ENCODE measurements at regions not wholly inside any gene's neighbourhood (a gene's known extent, or its start where the extent isn't known, plus 50 kb on each side); places are given as distances from the start of the nearest gene placed in this dataset.

DNA sequence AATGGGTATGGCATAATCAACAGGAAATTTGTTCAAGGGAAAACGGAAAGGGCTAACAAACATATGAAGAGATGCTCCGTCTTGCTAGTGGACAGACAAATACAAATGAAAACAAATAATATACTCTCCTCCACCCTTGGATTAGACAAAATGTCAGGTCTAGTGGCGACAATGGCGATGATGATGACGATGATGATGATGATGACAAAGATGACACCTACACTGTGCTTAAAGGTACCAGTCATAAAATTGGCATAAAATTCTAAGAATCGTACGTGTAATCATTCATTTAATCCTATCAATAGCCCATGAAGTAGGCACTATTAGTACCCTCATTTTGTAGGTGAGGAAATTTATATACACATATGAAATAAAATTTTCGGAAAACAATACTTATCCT, 174.6 kb downstream of the PMP22 start:
- H3K27ac ChIP-seq = no peak overlapping the region
- intact Hi-C loops (cut with DNase I; ENCODE audit: low total_unique reads) = no loop called here
- H3K9me3 ChIP-seq = no peaks in the 10 kb centered on the region
- DNase-seq (ENCODE audit: low spot score in 2 of 2) = no peak
- no peak overlapping the region for H3K4me3 ChIP-seq
- no peaks in the 10 kb centered on the region for H3K4me1 ChIP-seq
- no peaks in the 10 kb centered on the region for H3K36me3 ChIP-seq
- TF ChIP-seq POLR2AphosphoS5 (IDR thresholded peaks at IDR 0.05) (no peak), POLR2A (IDR thresholded peaks at IDR 0.05) (no peak)
- TF ChIP-seq, protein P1, sequence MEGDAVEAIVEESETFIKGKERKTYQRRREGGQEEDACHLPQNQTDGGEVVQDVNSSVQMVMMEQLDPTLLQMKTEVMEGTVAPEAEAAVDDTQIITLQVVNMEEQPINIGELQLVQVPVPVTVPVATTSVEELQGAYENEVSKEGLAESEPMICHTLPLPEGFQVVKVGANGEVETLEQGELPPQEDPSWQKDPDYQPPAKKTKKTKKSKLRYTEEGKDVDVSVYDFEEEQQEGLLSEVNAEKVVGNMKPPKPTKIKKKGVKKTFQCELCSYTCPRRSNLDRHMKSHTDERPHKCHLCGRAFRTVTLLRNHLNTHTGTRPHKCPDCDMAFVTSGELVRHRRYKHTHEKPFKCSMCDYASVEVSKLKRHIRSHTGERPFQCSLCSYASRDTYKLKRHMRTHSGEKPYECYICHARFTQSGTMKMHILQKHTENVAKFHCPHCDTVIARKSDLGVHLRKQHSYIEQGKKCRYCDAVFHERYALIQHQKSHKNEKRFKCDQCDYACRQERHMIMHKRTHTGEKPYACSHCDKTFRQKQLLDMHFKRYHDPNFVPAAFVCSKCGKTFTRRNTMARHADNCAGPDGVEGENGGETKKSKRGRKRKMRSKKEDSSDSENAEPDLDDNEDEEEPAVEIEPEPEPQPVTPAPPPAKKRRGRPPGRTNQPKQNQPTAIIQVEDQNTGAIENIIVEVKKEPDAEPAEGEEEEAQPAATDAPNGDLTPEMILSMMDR (IDR thresholded peaks at IDR 0.05) = no peak
- no peaks in the 10 kb centered on the region for H3K27me3 ChIP-seq

DNA sequence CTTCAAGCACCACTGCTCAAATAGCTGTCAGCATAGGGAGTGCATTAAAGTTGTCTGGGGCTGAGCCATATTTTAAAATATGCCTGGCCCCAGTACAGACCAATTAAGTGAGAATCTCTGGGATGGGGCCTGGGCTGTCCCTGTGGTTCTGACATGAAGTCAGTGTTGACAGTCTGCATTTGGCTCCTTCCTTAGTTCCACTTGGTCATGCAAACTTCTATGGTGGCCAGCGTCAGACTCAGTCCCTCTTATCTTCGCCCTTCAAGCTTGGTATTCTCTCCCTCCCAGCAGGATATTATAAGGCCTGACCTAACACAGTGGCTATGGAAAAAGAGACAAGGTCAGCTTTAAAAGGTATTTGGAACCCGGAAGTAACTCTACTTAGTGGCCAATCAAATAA, 177.2 kb downstream of the PMP22 start:
- no peak for DNase-seq (ENCODE audit: low spot score in 2 of 2)
- H3K9me3 ChIP-seq = no peaks in the 10 kb centered on the region
- peaks cover 0 to 2% of the 10 kb centered on the region in 2 donors for H3K27me3 ChIP-seq
- H3K36me3 ChIP-seq = no peaks in the 10 kb centered on the region
- no peak overlapping the region for H3K4me3 ChIP-seq
- intact Hi-C loops (cut with DNase I; ENCODE audit: low total_unique reads) = no loop called here
- no peak for TF ChIP-seq POLR2A (IDR thresholded peaks at IDR 0.05)
- TF ChIP-seq, protein P1 (IDR thresholded peaks at IDR 0.05) = no peak
- TF ChIP-seq POLR2AphosphoS5 (IDR thresholded peaks at IDR 0.05) = no peak
- no peaks in the 10 kb centered on the region for H3K4me1 ChIP-seq
- H3K27ac ChIP-seq = no peak overlapping the region

DNA sequence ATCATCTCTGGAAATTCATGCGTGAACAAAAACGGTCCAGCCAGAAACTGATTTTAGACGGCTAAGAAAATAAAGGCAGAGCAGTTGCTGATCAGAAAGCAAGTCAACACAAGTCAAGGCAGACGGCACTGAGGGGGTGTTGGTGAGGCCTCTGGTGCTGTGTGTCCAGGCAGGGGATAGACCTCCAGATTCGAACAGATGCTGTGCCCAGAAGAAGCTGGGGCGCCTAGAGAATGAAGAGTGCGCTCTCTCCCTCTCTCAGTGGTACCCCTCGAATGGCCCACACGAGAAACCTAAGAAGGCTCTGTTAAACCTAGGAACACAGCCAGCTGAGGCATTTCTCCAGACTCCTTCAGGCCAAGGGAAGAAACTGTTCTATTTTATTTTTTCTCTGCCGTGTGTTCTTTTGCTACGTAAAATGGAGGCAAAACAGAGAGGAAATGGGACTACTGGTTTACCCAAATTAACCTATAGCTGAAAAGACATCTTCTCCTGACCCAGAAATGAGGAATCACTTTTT, 178.3 kb downstream of the PMP22 start:
- DNase-seq (ENCODE audit: low spot score in 2 of 2) = no peak
- H3K4me3 ChIP-seq = no peak overlapping the region
- TF ChIP-seq, protein P1 (IDR thresholded peaks at IDR 0.05) = no peak
- TF ChIP-seq POLR2AphosphoS5 (IDR thresholded peaks at IDR 0.05) = no peak
- H3K36me3 ChIP-seq = no peaks in the 10 kb centered on the region
- peaks cover 0 to 2% of the 10 kb centered on the region in 2 donors for H3K27me3 ChIP-seq
- H3K9me3 ChIP-seq = no peaks in the 10 kb centered on the region
- H3K4me1 ChIP-seq = no peaks in the 10 kb centered on the region
- no peak overlapping the region for H3K27ac ChIP-seq
- intact Hi-C loops (cut with DNase I; ENCODE audit: low total_unique reads) = no loop called here

DNA sequence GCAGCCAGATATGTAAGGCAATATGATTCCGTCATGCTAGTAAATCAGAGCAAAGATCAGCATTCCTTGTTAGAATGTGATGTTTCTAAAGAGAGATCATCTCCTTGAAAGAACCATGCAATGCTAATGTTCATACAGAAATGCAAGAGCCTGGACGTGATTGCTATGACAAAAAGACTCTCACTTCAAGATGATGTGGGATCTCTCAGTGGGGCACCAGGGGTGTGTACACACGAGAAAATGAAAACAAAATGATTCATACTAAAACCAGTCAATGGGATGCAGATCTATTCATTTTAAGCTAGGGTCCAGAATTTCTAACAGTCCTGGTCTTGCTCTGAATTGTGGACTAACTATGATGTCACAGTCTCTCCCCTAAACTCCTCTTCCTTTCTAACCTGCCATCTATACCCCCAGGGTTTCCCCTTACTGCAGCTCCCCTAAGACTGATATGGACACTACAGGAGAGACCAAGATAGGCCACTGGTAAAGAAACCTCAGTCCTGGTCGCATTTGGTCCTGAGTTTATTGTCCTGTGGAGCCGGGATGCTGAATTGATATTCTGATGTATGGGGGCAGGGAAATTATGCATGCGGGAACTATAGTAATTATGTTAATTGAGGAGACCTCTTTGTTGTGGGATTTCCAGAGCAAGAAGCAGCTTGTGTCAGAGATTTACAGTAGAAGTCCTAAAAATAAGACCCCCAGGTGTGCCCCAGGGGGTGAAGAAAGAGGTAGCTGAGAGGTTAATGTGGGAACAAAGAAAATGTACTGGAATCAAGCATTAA, 179.0 kb downstream of the PMP22 start:
- no peak for TF ChIP-seq POLR2A (IDR thresholded peaks at IDR 0.05)
- TF ChIP-seq POLR2AphosphoS5 (IDR thresholded peaks at IDR 0.05) = no peak
- TF ChIP-seq, protein P1 (IDR thresholded peaks at IDR 0.05) = no peak
- no peaks in the 10 kb centered on the region for H3K4me1 ChIP-seq
- DNase-seq (ENCODE audit: low spot score in 2 of 2) = no peak
- no peaks in the 10 kb centered on the region for H3K36me3 ChIP-seq
- H3K27ac ChIP-seq = no peak overlapping the region
- peaks cover 0 to 2% of the 10 kb centered on the region in 2 donors for H3K27me3 ChIP-seq
- no peak overlapping the region for H3K4me3 ChIP-seq
- no peaks in the 10 kb centered on the region for H3K9me3 ChIP-seq
- intact Hi-C loops (cut with DNase I; ENCODE audit: low total_unique reads) = no loop called here

DNA sequence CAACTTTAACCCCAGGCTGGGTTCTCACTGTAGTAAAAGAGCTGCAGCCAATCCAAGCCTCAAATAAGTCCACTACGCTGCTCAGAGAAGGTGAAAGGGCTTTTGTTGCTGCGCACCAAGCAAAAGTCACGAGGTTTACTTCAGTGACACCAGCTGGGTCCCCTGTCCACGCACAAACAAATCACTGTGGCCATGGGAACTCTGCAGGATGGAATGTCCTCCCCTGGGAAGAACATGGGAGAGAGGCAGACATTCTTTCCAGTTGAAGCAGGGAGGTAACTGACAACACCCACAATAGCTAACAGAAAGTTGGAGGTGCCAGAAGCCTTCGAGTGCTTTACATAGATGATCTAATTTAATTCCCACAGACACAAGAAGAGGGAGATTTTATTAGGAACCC, 181.9 kb downstream of the PMP22 start:
- Histone ChIP-seq H3K27me3 (peaks cover 0 to 8% of the 10 kb centered on the region in 2 donors), H3K27ac (no peak overlapping the region), H3K36me3 (no peaks in the 10 kb centered on the region), H3K4me1 (no peaks in the 10 kb centered on the region), H3K4me3 (no peak overlapping the region), H3K9me3 (no peaks in the 10 kb centered on the region)
- no peak for DNase-seq (ENCODE audit: low spot score in 2 of 2)
- TF ChIP-seq POLR2A (IDR thresholded peaks at IDR 0.05) (no peak), POLR2AphosphoS5 (IDR thresholded peaks at IDR 0.05) (no peak)
- TF ChIP-seq, protein P1 (IDR thresholded peaks at IDR 0.05) = no peak
- intact Hi-C loops (cut with DNase I; ENCODE audit: low total_unique reads) = no loop called here

Data from breast epithelium (tissue), 4 donors.